OCI-LY1 (cell line): ENCODE measurements at regions not wholly inside any gene's neighbourhood (a gene's known extent, or its start where the extent isn't known, plus 50 kb on each side); places are given as distances from the start of the nearest gene placed in this dataset.

Experiments used
- EZH2 ChIP-seq: fragments of 200-600 bp; sonication (generic), shearing (Covaris generic); IDR thresholded peaks from 2 replicates; pipeline ENCODE4 v1.8.0; 2017; ENCODE audit warnings: borderline replicate concordance, mixed run types, mild to moderate bottlenecking, antibody characterized with exemption, low read length, moderate library complexity, mixed read lengths
- TF ChIP-seq, protein P1 (sequence below): fragments of 200-600 bp; sonication (generic), shearing (Covaris generic); IDR thresholded peaks from 2 replicates; pipeline ENCODE4 v1.5.1; 2017; ENCODE audit warnings: mild to moderate bottlenecking, antibody characterized with exemption, low read length, moderate library complexity, mixed read lengths

DNA sequence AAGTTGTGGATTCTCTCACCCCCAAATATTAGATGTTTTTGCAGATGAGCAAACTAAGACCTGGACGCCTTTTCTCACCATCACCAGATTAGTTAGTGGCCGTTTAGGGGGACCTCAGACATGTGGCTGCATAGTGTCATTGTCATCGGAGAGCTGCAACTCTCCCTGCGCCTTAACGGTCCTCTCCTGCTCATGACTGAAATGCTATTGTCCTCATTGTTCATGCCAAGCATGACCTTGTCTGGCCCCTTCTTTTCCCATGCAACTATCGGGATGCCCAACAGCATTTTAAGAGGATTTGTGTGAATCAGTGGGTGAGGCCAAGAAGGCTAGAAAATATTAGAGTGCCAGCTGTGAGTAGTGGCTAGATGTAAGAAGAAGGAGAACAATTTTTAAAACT lies 174.2 kb downstream of the SOCS6 start:
- TF ChIP-seq EZH2: no peak
- TF ChIP-seq, protein P1, sequence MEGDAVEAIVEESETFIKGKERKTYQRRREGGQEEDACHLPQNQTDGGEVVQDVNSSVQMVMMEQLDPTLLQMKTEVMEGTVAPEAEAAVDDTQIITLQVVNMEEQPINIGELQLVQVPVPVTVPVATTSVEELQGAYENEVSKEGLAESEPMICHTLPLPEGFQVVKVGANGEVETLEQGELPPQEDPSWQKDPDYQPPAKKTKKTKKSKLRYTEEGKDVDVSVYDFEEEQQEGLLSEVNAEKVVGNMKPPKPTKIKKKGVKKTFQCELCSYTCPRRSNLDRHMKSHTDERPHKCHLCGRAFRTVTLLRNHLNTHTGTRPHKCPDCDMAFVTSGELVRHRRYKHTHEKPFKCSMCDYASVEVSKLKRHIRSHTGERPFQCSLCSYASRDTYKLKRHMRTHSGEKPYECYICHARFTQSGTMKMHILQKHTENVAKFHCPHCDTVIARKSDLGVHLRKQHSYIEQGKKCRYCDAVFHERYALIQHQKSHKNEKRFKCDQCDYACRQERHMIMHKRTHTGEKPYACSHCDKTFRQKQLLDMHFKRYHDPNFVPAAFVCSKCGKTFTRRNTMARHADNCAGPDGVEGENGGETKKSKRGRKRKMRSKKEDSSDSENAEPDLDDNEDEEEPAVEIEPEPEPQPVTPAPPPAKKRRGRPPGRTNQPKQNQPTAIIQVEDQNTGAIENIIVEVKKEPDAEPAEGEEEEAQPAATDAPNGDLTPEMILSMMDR: no peak
